Glomerular visceral epithelial cell (primary cell): ENCODE measurements at regions not wholly inside any gene's neighbourhood (a gene's known extent, or its start where the extent isn't known, plus 50 kb on each side); places are given as distances from the start of the nearest gene placed in this dataset.

Source experiments
- DNase-seq: peaks from one replicate; pipeline ENCODE4 v3.0.0-alpha.2; 2016; ENCODE audit errors: extremely low spot score

DNA sequence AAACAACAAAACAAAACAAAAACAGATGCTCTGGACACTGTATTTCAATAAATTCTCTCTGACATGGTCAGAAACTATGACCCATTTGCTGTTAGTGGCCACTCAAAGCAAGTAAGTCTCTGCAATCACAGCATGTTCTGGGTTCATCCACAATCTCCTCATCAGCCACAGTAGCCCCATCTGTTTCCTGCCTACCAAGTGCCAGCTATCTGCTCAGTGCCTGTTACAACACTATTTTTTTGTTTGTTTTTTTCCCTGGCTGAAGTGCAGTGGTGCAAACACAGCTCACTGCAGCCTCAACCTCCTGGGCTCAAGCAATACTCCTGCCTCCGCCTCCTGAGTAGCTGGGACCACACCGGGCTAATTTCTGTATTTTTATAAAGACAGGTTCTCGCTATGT is 137.9 kb downstream of the SOX9 start:
- no peak for DNase-seq

- DNase-seq = no peak
Measured at GRCh38 chr17:72259922-72260321, 139.1 kb downstream of the SOX9 start.

DNA sequence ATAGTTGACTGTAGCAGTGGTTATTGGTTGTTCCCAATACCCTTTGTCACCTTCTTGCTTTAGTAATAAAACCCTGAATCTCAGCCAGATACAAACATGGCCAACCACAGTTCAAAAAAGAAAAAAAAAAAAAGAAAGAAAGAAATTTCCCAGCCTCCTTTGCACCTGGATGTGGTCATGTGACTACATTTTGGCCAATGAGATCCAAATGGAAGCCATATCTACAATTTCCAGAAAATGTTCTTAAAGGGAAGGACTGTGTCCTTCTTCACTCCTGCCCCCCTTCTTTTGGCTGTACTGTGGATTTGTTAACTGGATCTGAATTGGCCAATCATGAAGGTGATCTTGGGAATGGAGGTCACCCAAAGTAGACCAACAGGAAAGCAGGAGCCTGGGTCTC is 141.9 kb downstream of the SOX9 start:
- DNase-seq = no peak

DNA sequence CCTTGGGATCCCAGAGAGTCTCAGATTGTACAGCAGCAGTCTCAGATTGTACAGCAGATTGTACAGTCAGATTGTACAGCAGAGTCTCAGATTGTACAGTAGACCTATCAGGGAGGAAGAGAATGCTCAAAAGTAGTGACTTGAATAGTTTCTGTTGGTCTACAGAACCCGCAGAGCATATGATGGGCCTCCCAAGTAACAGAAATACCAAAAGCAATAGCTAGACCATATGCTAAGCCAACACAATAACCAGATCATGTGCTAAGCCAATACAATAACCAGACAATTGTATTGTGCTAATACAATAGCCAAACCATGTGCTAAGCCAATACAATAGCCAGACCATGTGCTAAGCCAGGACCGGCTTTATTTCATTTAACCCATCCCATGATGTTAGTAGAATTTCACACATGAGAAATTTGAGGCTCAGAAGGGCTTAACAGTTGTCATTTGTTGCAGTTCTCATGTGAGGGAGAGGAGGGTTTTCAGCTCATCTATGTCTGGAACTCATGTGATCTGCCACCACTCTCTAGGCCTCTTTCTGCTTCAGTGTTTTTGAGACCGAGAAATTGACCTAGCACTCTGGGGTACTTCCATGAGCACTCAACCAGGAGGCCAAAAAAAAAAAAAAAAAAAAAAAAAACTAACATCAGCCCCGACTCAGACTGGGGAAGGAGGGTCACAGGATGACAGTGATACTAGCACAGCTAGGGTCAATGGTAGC is 144.0 kb downstream of the SOX9 start:
- DNase-seq = no peak

GRCh38 chr17:72266112-72266775 is 145.4 kb downstream of the SOX9 start:
- no peak for DNase-seq

DNA sequence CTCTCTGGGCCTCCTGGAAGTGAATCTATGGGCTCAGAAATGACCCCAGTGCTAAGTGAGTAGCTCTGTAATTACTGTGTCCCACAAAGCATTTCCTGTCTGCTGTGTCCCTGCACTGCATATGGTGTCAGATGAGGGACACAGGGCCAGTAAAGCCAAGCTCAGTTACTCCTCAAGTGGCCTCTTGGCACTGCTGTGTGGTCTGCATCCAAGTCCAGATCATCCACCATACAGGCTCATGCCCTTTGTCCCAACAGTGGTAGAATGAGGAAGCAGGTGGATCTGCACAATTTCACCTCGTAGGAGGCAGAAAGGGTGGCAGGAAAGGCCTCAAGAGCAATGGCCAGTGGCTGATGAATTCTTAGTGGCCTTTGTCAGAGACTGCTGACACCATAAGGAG is 146.8 kb downstream of the SOX9 start:
- no peak for DNase-seq

GRCh38 chr17:72268431-72268830 is 147.6 kb downstream of the SOX9 start:
- DNase-seq = no peak

DNA sequence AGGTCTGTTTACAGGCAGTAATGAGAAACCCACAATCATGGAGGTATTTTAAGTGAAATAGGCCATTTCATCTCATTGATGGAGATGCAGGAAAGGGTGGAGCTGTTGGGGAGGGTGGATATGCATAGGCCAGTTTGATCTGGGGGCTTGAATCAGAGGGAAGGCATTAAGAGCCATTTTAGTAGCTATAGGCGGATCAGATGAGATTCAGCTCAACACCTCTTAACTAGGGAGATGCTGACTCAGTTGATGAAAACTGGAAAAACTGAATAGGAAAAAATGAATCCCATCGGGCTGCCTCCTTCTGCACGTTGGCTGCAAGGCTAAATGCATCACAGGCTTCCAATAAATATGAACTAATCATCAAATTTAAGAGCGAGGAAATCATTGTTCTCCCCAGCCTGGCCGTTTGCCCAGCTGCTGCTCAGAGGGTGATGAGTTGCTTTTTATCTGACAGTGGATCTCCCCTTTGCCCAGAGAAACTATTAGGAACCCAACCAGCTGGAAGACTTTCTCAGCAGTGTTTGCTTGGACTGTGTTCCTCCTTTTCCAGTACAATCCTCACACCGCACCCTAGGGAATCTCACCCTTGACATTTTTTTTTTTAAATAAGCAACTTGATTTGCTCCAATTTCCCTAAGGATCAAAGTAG is 149.6 kb downstream of the SOX9 start:
- DNase-seq = no peak

- no peak for DNase-seq
Measured at GRCh38 chr17:72271603-72272002, 150.8 kb downstream of the SOX9 start.

GRCh38 chr17:72273289-72274056 is 152.7 kb downstream of the SOX9 start:
- DNase-seq = no peak

- no peak for DNase-seq
Measured at GRCh38 chr17:72274614-72275013, 153.8 kb downstream of the SOX9 start.

GRCh38 chr17:72280881-72281280 is 160.1 kb downstream of the SOX9 start:
- no peak for DNase-seq

DNA sequence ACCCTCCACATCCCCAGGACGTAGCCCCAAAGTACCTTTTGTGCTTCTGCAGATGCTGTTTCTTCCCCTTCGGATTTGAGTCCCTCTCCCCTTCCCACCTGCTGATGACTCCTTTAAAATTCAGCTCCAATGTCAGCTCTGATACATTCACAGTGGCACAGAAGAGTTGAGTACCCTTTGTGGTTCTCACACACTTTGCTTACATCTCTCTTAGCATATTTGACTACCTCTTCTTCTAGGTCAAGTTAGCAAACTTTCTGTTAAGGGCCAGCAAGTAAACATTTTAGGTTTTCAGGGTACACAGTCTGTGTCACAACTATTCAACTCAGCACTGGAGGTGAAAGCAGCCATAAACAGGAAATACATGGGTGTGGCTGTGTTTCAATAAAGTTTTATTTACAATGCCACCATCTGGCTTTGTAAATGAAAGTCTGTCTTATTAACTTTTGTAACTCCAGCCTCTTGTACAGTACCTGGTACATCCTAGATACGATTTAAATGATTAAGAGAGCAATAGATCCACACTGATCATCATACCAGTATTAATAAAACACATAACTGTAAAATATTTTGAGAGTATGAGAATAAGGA is 161.7 kb downstream of the SOX9 start:
- no peak for DNase-seq

- no peak for DNase-seq
Measured at GRCh38 chr17:72284806-72285205, 164.0 kb downstream of the SOX9 start.

GRCh38 chr17:72287586-72287985 is 166.8 kb downstream of the SOX9 start:
- DNase-seq = no peak

DNA sequence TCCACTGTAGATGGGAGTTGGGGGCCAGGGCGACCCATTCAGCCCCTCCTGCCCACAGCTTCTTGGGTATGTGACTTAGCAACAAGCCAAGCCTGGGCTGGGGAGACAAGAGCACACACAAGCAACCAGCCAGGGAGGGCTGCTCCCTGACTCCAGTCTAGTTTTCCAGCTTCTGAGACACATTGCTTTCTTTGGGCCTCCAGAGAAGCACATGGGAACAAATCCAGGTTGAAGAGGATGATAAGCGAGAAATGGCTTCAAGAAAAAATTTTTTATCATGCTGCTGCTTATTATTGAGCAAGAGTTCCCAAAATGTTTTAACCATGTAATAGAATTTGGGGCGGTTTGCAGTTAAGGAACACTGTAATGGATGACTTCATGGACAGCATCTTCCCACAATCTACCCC is 173.7 kb downstream of the SOX9 start:
- DNase-seq = no peak

DNA sequence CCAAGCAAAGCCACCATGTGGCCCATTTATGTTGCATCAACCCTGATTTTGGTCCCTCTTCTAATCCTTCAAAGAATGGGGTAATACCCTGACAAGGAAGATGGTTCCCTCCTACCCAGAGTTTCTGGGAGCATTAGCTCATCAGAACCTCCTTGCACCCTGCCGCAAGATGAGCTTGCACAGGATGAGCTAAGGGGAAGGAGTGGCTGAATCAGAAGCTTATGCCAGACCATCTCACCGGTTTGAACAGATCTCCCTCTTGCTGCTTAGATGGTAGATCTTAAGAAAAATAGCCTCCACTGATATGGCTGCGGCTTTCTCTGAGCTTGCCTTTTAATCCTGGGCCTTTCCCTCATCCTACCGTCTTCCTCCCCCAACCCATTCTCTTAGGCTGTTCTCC is 175.1 kb downstream of the SOX9 start:
- no peak for DNase-seq

- no peak for DNase-seq
Measured at GRCh38 chr17:72296456-72296855, 175.6 kb downstream of the SOX9 start.

DNA sequence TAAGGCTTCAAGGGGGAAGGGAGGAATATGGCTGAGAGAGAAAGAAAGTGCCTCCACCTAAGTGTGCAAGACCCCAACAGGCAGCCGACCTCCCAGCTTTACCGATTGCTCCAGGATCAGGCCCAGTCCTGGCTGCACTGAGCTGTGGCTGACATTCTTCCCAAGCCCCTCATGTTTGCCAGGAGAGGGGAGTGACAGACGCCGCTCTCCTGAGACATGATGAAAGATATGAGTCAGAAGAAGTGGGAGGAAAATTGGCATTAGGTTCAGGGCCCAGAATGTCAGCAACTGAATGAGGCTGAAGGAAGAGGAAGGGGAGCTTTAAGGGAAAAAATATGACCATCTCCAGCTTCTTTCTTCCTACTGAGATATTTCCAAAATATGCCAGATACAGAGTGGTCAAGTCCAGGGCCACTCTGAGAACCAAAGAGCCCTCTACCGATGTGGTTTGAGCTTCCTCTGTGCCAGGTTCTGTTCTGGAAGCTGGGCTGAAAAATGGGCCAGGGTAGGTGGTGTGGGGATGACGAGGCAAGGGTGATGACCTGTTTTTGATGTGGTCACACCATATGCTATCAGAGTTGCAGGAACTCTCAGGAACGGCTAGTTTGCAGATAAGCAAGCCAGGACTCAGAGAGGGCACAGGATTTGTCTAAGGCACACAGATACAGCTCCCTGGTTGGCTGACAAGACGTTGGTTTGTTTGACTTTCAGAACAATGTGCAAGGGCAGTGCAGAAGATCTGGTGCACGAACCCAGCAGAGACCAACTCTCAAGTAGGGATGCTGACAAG is 176.7 kb downstream of the SOX9 start:
- peak; percentile 52 for DNase-seq

DNA sequence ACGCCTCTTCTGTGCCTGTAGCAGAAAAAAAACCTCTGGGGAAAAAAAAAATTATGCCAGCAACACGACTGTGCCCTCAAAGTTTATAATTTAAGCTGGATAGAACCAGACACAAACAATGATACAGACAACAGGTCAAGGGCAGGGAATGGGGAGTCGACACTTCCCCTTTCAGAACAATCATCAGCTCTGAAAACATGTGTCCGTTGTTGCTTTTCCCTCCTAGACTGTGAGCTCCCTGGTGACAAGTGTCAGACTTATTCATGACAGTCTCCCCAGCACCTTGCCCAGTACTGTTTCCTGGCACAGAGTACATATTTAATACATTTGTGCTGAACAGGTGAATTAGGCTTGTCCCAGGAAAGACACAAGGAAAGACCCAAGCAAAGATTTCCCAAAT is 178.3 kb downstream of the SOX9 start:
- no peak for DNase-seq

- no peak for DNase-seq
Measured at GRCh38 chr17:72299592-72299991, 178.8 kb downstream of the SOX9 start.
